GM20000 (cell line): ENCODE measurements at regions not wholly inside any gene's neighbourhood (a gene's known extent, or its start where the extent isn't known, plus 50 kb on each side); places are given as distances from the start of the nearest gene placed in this dataset.
"Not testable (repeated sequence)": the region's sequence is repeated elsewhere in the genome, so short reads cannot be mapped to it uniquely, and the experiment has no call there.

ENCODE experiments used
- DNase-seq: peaks from one replicate; pipeline ENCODE4 v3.0.0; 2012; ENCODE audit warnings: low spot score
- TF ChIP-seq, protein P1 (sequence below): IDR thresholded peaks from 2 replicates; pipeline ENCODE4 v1.5.1; 2012; ENCODE audit warnings: mild to moderate bottlenecking, control low read depth; ENCODE audit errors: extremely low read depth, missing control alignments

- TF ChIP-seq, protein P1, sequence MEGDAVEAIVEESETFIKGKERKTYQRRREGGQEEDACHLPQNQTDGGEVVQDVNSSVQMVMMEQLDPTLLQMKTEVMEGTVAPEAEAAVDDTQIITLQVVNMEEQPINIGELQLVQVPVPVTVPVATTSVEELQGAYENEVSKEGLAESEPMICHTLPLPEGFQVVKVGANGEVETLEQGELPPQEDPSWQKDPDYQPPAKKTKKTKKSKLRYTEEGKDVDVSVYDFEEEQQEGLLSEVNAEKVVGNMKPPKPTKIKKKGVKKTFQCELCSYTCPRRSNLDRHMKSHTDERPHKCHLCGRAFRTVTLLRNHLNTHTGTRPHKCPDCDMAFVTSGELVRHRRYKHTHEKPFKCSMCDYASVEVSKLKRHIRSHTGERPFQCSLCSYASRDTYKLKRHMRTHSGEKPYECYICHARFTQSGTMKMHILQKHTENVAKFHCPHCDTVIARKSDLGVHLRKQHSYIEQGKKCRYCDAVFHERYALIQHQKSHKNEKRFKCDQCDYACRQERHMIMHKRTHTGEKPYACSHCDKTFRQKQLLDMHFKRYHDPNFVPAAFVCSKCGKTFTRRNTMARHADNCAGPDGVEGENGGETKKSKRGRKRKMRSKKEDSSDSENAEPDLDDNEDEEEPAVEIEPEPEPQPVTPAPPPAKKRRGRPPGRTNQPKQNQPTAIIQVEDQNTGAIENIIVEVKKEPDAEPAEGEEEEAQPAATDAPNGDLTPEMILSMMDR = no peak
- DNase-seq = no peak
Observed at GRCh38 chrY:7343261-7343660, 431.7 kb upstream of the AMELY start.

DNA sequence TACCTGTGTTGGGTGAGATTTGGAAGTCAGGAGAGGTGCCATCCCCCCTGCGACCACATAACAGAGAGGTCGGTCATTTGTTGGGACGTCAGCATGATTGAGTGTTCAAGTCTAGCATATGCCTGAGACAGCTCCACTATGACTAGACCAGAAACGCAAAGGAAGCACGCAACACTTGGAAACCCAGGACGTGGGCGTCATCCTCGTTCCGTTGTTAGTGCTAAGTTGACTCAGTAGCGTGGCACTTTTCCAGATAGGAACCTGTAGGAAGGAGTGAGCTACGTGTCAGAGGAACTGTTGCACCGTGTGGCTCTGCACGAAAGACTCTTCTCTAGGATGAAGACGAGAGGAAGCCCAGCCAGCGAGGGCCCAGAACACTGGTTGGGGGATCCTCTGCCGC is 431.2 kb upstream of the AMELY start:
- not testable (repeated sequence) for DNase-seq

- no peak for DNase-seq
- TF ChIP-seq, protein P1 = no peak
Observed at GRCh38 chrY:7339391-7340087, 428.0 kb upstream of the AMELY start.

DNA sequence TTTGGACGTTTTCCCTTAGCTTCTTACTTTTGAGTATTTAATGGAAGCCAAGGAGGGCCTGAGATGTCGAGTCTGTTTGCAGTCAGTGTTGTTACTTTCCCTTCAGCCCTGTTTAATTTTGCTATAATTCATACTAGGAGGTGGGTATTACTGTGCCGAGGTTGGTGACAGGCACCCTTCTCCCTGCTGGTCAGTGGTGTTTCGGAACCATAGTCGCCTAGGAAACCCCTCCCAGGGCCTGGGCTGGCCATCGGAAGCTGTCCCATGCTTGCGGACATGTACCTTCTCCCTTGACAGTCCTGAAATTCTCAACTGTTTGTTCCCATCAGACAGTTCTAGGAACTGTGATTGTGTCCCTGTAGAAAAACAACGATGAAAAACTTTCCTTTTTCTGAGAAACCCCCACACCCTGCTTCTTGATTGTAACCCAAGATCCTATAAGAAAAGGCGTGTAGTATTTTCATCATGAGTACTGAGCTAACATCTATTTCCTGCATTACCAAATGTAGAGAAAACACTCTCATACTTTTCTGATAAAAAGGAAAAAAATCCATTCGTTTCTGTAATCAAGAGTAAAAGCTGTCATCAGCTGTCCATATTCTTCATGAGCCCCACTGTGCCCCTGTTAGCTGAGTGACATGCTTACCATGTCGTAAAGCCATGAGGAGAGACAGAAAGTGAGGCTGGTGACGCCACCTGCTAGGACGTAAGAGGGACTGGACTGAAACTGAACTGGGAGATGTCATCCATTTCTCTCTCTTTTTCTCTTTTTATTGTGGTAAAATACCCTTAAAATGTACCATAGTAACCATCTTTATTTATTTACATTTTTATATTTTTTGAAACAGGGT is 424.7 kb upstream of the AMELY start:
- no peak for DNase-seq
- TF ChIP-seq, protein P1 = no peak

DNA sequence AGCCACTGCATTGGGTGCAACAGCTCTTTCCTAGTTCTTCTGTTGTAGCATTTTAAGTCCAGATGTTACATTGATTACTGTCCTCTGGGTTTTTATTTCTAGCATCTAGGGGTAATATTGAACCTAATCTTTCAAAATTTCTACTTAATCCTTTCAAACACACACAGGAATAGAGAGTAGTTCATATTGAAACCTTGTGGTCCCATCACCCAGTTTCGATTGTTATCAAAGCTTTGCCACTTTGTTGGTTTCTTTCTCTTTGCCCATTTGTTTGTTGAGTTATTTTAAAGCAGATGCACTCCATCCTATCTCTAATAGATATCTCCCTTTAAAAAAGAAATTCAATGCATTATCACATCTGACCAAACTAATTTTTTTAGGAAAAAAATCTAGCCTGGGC is 422.9 kb upstream of the AMELY start:
- no peak for DNase-seq
- TF ChIP-seq, protein P1 = no peak

DNA sequence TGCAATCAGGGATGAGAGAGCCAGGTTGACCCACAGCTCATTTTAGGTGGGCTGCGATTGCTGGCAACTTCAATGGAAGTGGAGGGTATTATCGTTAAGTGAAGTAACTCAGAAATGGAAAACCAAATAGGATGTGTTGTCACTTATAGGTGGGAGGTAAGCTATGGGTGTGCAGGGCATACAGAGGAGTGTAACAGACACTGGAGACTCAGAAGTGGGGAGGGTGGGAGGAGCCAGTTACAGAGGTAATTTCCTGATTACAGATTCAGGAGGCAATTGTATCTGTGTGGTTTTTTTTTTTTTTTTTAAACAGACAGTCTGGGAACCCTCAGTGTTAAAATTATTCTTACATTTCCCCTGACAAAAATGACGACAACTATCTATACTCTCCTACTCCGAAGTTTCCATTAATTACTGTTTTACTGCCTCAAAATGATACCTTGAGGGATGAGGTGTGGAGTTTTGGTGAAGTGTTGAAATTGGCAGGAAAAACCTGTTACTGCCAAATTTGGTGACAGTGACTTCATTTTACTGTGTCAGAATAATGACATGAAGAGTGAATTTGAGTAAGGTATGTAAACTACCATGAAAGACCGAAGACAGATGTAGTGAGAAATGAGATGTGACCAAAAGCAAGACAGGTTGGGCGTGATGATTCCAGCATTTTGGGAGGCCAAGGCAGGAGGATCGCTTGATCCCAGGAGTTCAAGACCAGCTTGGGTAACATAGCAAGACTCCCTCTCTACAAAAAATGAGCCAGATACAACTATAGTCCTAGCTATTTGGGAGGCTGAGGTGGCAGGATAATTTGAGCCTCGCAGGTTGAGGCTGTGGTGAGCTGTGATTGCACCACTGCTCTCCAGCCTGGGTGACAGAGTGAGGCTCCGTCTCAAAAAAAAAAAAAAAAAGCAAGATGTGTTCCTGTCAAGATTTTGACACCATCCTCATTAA is 415.0 kb upstream of the AMELY start:
- TF ChIP-seq, protein P1 = no peak
- no peak for DNase-seq

- TF ChIP-seq, protein P1 = no peak
- no peak for DNase-seq
Observed at GRCh38 chrY:7325531-7325930, 414.0 kb upstream of the AMELY start.
